Retinal pigment epithelial cell (primary cell): ENCODE measurements at regions not wholly inside any gene's neighbourhood (a gene's known extent, or its start where the extent isn't known, plus 50 kb on each side); places are given as distances from the start of the nearest gene placed in this dataset.

Experiments
- DNase-seq: peaks from one replicate; pipeline ENCODE4 v3.0.0-alpha.2; 2010; ENCODE audit warnings: low read depth
- H3K4me3 ChIP-seq: 2 replicates; pipeline ENCODE4 v1.5.1; 2011; ENCODE audit warnings: mild to moderate bottlenecking, low read length, control low read depth, moderate library complexity
- TF ChIP-seq, protein P1 (sequence below): conservative IDR thresholded peaks from 2 replicates; pipeline ENCODE4 v1.5.1; 2011; ENCODE audit warnings: low read depth, low read length, control low read depth, inconsistent platforms

DNA sequence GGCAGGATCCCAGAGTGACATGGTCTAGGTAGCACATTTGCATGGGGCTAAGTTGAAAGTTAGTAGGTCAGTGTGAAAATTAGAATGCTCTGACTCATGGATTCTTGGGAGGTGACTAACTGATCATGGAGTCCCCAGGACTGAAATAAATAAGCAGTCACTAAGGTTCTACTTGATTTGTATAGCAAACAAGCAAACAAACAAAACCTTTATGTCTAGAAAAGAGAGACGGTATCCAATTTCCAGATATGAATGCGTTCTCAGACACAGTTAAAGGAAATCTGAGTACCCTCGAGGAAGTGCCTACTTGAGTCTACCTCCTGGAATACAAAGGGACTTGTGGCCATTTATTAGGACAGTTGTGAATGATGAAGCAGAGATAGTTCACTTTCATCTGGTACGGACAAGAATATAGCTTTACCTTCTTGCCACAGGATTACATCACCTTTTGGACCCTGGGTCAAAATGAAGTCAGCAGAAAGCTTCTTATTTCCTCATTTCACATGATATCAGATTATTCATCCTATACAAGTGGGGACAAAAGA lies 54.3 kb upstream of the AGPS start:
- H3K4me3 ChIP-seq: no peak overlapping the region
- TF ChIP-seq, protein P1, sequence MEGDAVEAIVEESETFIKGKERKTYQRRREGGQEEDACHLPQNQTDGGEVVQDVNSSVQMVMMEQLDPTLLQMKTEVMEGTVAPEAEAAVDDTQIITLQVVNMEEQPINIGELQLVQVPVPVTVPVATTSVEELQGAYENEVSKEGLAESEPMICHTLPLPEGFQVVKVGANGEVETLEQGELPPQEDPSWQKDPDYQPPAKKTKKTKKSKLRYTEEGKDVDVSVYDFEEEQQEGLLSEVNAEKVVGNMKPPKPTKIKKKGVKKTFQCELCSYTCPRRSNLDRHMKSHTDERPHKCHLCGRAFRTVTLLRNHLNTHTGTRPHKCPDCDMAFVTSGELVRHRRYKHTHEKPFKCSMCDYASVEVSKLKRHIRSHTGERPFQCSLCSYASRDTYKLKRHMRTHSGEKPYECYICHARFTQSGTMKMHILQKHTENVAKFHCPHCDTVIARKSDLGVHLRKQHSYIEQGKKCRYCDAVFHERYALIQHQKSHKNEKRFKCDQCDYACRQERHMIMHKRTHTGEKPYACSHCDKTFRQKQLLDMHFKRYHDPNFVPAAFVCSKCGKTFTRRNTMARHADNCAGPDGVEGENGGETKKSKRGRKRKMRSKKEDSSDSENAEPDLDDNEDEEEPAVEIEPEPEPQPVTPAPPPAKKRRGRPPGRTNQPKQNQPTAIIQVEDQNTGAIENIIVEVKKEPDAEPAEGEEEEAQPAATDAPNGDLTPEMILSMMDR: no peak
- peak; percentile 53 for DNase-seq

DNA sequence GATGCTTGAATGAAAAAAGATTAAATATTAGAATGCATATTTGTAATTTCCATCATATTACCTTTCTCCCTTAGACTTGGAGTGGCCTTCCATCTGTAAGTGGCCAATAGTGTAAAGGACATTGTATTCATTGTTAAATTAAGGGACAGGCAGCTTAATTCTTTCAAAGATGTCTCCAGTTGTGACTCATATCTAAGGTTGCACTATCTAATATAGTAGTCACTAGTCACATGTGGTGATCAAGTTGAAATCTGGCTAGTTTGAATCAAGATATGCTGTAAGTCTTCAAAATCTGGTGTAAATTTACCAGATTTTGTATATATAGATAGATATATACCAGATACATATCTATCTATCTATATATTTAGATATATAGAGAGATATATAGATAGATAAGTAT lies 52.4 kb upstream of the AGPS start:
- no peak for DNase-seq
- H3K4me3 ChIP-seq: no peak overlapping the region
- TF ChIP-seq, protein P1: no peak

DNA sequence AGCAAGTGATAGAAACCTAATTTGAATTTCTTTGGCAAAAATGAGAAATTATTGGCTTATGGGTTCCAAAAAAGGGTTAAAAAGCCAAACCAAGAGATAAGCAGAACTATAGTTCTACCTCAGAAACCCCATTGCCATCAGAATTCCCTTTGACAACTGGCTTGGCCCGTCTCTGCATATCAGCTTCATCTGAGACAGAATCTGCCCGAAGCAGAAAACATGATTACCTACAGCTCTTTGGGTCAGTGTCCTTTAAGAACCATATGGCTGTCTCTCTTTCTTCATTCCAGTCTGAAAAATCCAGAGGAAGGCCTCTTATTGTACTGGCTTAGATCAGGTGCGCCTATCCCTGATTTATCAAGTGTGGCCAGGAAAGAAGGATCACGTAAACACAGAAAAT lies 49.8 kb upstream of the AGPS start:
- TF ChIP-seq, protein P1: no peak
- no peak for DNase-seq
- H3K4me3 ChIP-seq: no peak overlapping the region
